Keratinocyte (primary cell): ENCODE measurements at regions not wholly inside any gene's neighbourhood (a gene's known extent, or its start where the extent isn't known, plus 50 kb on each side); places are given as distances from the start of the nearest gene placed in this dataset.

Source experiments
- DNase-seq: peaks from one replicate; pipeline ENCODE4 v3.0.0-alpha.2; 2011; ENCODE audit warnings: low read depth, missing footprints, low spot score
- FAIRE-seq: peaks from 2 replicates; lab custom pipeline; 2011; peaks lifted over from hg19 to GRCh38; lab: Jason Lieb, UNC
- H2AFZ ChIP-seq: 2 replicates; pipeline ENCODE4 v1.6.0; 2012; ENCODE audit warnings: low read length, control low read depth, inconsistent platforms; ENCODE audit not compliant: control insufficient read depth
- H3K27ac ChIP-seq: 2 replicates; pipeline ENCODE4 v1.5.1; 2011; ENCODE audit warnings: low read length; ENCODE audit not compliant: control insufficient read depth, insufficient read depth
- H3K27me3 ChIP-seq: 3 replicates; pipeline ENCODE4 v1.6.0; 2011; ENCODE audit warnings: low read length; ENCODE audit not compliant: control insufficient read depth, insufficient read depth; ENCODE audit errors: extremely low read depth
- H3K36me3 ChIP-seq, 2 experiments: 2 replicates in 1 of 2; 3 replicates in 1 of 2; pipeline ENCODE4 v1.5.1; 2011; ENCODE audit warnings: low read length in 2 of 2, mild to moderate bottlenecking in 1 of 2; ENCODE audit not compliant: control insufficient read depth in 2 of 2, insufficient read depth in 2 of 2; ENCODE audit errors: extremely low read depth in 1 of 2
- H3K4me1 ChIP-seq: 3 replicates; pipeline ENCODE4 v1.5.1; 2011; ENCODE audit warnings: low read length; ENCODE audit not compliant: control insufficient read depth, insufficient read depth; ENCODE audit errors: extremely low read depth
- H3K4me2 ChIP-seq: 3 replicates; pipeline ENCODE4 v1.6.0; 2011; ENCODE audit warnings: low read depth, low read length; ENCODE audit not compliant: control insufficient read depth, insufficient read depth; ENCODE audit errors: extremely low read depth
- H3K4me3 ChIP-seq, 3 experiments: fragments of 200-600 bp in 1 of 3; sonication (generic) in 1 of 3; 2 replicates in 2 of 3; 3 replicates in 1 of 3; pipeline ENCODE4 v1.5.1; 2011 to 2016; ENCODE audit warnings: low read length in 3 of 3, mild to moderate bottlenecking in 3 of 3, control low read depth in 2 of 3, inconsistent platforms in 1 of 3, low read depth in 1 of 3, mixed read lengths in 1 of 3, mixed run types in 1 of 3, moderate library complexity in 1 of 3; ENCODE audit not compliant: control insufficient read depth in 2 of 3, insufficient read depth in 2 of 3; ENCODE audit errors: extremely low read depth in 1 of 3
- H3K79me2 ChIP-seq: 2 replicates; pipeline ENCODE4 v1.6.0; 2012; ENCODE audit warnings: low read length; ENCODE audit not compliant: control insufficient read depth, insufficient read depth
- H3K9ac ChIP-seq: 3 replicates; pipeline ENCODE4 v1.6.0; 2011; ENCODE audit warnings: low read length; ENCODE audit not compliant: control insufficient read depth, insufficient read depth; ENCODE audit errors: extremely low read depth
- H3K9me1 ChIP-seq: 3 replicates; pipeline ENCODE4 v1.6.0; 2011; ENCODE audit warnings: low read length; ENCODE audit not compliant: control insufficient read depth, insufficient read depth; ENCODE audit errors: extremely low read depth
- H3K9me3 ChIP-seq: 2 replicates; pipeline ENCODE4 v1.5.1; 2012; ENCODE audit warnings: low read depth, low read length; ENCODE audit not compliant: control insufficient read depth
- H4K20me1 ChIP-seq: 3 replicates; pipeline ENCODE4 v1.6.0; 2011; ENCODE audit warnings: low read length; ENCODE audit not compliant: control insufficient read depth, insufficient read depth; ENCODE audit errors: extremely low read depth
- CTCF ChIP-seq, 3 experiments: IDR thresholded peaks in 1 of 3; conservative IDR thresholded peaks in 1 of 3; optimal IDR thresholded peaks in 1 of 3; 2 replicates in 2 of 3; 3 replicates in 1 of 3; pipeline versions ENCODE3 to v1.5.1; 2011; ENCODE audit warnings: low read length in 3 of 3, mild to moderate bottlenecking in 3 of 3, moderate library complexity in 2 of 3, control low read depth in 1 of 3, inconsistent platforms in 1 of 3; ENCODE audit not compliant: insufficient read depth in 2 of 3; ENCODE audit errors: extremely low read depth in 1 of 3
- EZH2 ChIP-seq: IDR thresholded peaks from one replicate; pipeline ENCODE4 v1.6.1; 2012; ENCODE audit warnings: inconsistent platforms, mild to moderate bottlenecking, low read length, moderate library complexity
- dilution Hi-C: fragments of 300-500 bp; cut with MboI; formaldehyde crosslinking; loops from one replicate; pipeline ENCODE4 v1.7.0; 2020; ENCODE audit warnings: low sequenced_read_pairs; ENCODE audit not compliant: extremely low pct_ligation_motif_present

DNA sequence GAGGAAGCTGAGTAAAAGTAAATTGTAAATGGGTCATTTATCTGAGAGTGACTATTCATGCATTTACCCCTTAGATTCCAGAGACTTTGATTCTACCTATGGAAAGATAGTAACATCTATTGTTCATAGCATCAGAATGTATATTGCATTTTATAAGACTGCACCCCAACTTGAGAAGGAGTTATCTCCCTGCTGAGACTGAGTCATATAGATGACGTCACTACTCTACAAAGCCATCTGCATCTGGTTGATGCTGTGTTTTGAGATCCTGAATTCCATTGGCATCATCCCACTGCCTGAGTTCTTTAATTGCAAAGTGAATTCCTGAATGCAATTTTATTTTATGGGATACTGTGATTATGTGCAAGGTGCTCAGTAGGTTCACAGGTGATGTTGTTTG lies 444.0 kb upstream of the SLC35B3 start:
- no peaks in the 10 kb centered on the region for H3K79me2 ChIP-seq
- no peaks in the 10 kb centered on the region for H3K36me3 ChIP-seq
- H2AFZ ChIP-seq, result no peak overlapping the region
- H3K9me3 ChIP-seq, result no peaks in the 10 kb centered on the region
- H3K27me3 ChIP-seq, result no peaks in the 10 kb centered on the region
- H3K4me2 ChIP-seq, result no peak overlapping the region
- no peak overlapping the region for H3K27ac ChIP-seq
- no peak overlapping the region for H3K4me3 ChIP-seq
- DNase-seq (no peak), FAIRE-seq (no peak)
- dilution Hi-C loops, result no loop called here
- no peak for TF ChIP-seq EZH2
- TF ChIP-seq CTCF (optimal IDR thresholded peaks at IDR 0.05 in 1 of 3, IDR thresholded peaks at IDR 0.05 in 1 of 3, conservative IDR thresholded peaks at IDR 0.05 in 1 of 3; ENCODE audit: extremely low read depth in 1 of 3, insufficient read depth in 2 of 3, low read length in 3 of 3), result no peak
- no peaks in the 10 kb centered on the region for H3K9me1 ChIP-seq
- no peaks in the 10 kb centered on the region for H3K4me1 ChIP-seq
- H3K9ac ChIP-seq, result no peak overlapping the region
- no peaks in the 10 kb centered on the region for H4K20me1 ChIP-seq

DNA sequence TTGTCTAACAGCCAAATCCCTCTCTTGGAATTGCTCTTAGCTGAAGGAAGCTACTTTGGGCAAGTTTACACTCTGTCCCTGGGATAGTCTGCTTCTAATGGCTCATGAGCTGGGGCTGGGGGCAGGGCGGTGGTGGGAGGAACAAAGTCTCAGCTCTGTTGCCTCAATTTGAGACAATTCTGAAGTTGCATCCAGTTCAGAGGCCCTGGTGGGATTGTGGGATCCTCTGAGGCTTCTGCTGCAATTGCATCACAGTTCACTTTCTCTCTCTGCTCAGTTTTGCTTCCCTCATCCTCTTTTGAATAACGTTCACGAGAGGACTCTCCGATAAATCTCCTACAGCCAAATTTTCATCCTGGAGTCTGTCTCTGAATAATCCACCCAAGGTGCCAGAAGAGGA lies 440.6 kb upstream of the SLC35B3 start:
- no peak overlapping the region for H2AFZ ChIP-seq
- no peak for FAIRE-seq
- DNase-seq, result no peak
- TF ChIP-seq CTCF (optimal IDR thresholded peaks at IDR 0.05 in 1 of 3, IDR thresholded peaks at IDR 0.05 in 1 of 3, conservative IDR thresholded peaks at IDR 0.05 in 1 of 3; ENCODE audit: extremely low read depth in 1 of 3, insufficient read depth in 2 of 3, low read length in 3 of 3) (no peak), EZH2 (no peak)
- no peaks in the 10 kb centered on the region for H3K27me3 ChIP-seq
- H3K79me2 ChIP-seq, result no peaks in the 10 kb centered on the region
- H3K9me3 ChIP-seq, result no peaks in the 10 kb centered on the region
- H3K4me3 ChIP-seq, result no peak overlapping the region
- no peak overlapping the region for H3K27ac ChIP-seq
- H3K9ac ChIP-seq, result no peak overlapping the region
- dilution Hi-C loops, result no loop called here
- no peaks in the 10 kb centered on the region for H3K36me3 ChIP-seq
- no peaks in the 10 kb centered on the region for H3K4me1 ChIP-seq
- H3K9me1 ChIP-seq, result no peaks in the 10 kb centered on the region
- H3K4me2 ChIP-seq, result no peak overlapping the region
- no peaks in the 10 kb centered on the region for H4K20me1 ChIP-seq
